ENCODE measurements at regions not wholly inside any gene's neighbourhood (a gene's known extent, or its start where the extent isn't known, plus 50 kb on each side); places are given as distances from the start of the nearest gene placed in this dataset.
A peak's percentile ranks its signal among the peaks of the same experiment; 100 is the strongest.

- H3K4me3 ChIP-seq (ENCODE audit: low read depth, low read length): no peak overlapping the region
- DNase-seq (ENCODE audit: low read depth): no peak
- no peak for TF ChIP-seq CTCF (IDR thresholded peaks at IDR 0.05; ENCODE audit: low read depth, low read length, missing control alignments)
Measured at GRCh38 chr6:84447651-84448050, 220.2 kb upstream of the CEP162 start.

- no peak for TF ChIP-seq CTCF (IDR thresholded peaks at IDR 0.05; ENCODE audit: low read depth, low read length, missing control alignments)
- no peak for DNase-seq (ENCODE audit: low read depth)
- no peak overlapping the region for H3K4me3 ChIP-seq (ENCODE audit: low read depth, low read length)
Measured at GRCh38 chr6:84445068-84445467, 217.6 kb upstream of the CEP162 start.

- no peak for DNase-seq (ENCODE audit: low read depth)
- no peak for TF ChIP-seq CTCF (IDR thresholded peaks at IDR 0.05; ENCODE audit: low read depth, low read length, missing control alignments)
- no peak overlapping the region for H3K4me3 ChIP-seq (ENCODE audit: low read depth, low read length)
Measured at GRCh38 chr6:84442208-84442607, 214.8 kb upstream of the CEP162 start.

- no peak for TF ChIP-seq CTCF (IDR thresholded peaks at IDR 0.05; ENCODE audit: low read depth, low read length, missing control alignments)
- H3K4me3 ChIP-seq (ENCODE audit: low read depth, low read length): no peak overlapping the region
- DNase-seq (ENCODE audit: low read depth): no peak
Measured at GRCh38 chr6:84441456-84441855, 214.0 kb upstream of the CEP162 start.

- no peak overlapping the region for H3K4me3 ChIP-seq (ENCODE audit: low read depth, low read length)
- no peak for TF ChIP-seq CTCF (IDR thresholded peaks at IDR 0.05; ENCODE audit: low read depth, low read length, missing control alignments)
- no peak for DNase-seq (ENCODE audit: low read depth)
Measured at GRCh38 chr6:84434550-84434949, 207.1 kb upstream of the CEP162 start.

GRCh38 chr6:84432619-84433018, 205.2 kb upstream of the CEP162 start:
- TF ChIP-seq CTCF (IDR thresholded peaks at IDR 0.05; ENCODE audit: low read depth, low read length, missing control alignments): no peak
- H3K4me3 ChIP-seq (ENCODE audit: low read depth, low read length): no peak overlapping the region
- no peak for DNase-seq (ENCODE audit: low read depth)

GRCh38 chr6:84428300-84428907, 201.0 kb upstream of the CEP162 start:
- no peak overlapping the region for H3K4me3 ChIP-seq (ENCODE audit: low read depth, low read length)
- no peak for DNase-seq (ENCODE audit: low read depth)
- peak; percentile 63 for TF ChIP-seq CTCF (IDR thresholded peaks at IDR 0.05; ENCODE audit: low read depth, low read length, missing control alignments)

Data from GM12864 (cell line).